OCI-LY1 (cell line): ENCODE measurements at regions not wholly inside any gene's neighbourhood (a gene's known extent, or its start where the extent isn't known, plus 50 kb on each side); places are given as distances from the start of the nearest gene placed in this dataset.

Experiments used
- H2AFZ ChIP-seq: fragments of 200-600 bp; sonication (generic), shearing (Covaris generic); 2 replicates; pipeline ENCODE4 v1.6.0; 2014; ENCODE audit warnings: antibody characterized with exemption, mild to moderate bottlenecking, low read length
- H3F3A ChIP-seq: fragments of 200-600 bp; sonication (generic), shearing (Covaris generic); 2 replicates; pipeline ENCODE4 v1.6.0; 2014; ENCODE audit warnings: mild to moderate bottlenecking, antibody characterized with exemption, low read length, moderate library complexity; ENCODE audit not compliant: insufficient read depth
- H3K27ac ChIP-seq: fragments of 200-600 bp; sonication (generic); 2 replicates; pipeline ENCODE4 v1.5.1; 2014; ENCODE audit warnings: low read length, mixed run types, mild to moderate bottlenecking, low read depth; ENCODE audit not compliant: poor library complexity, severe bottlenecking
- H3K27me3 ChIP-seq: fragments of 200-600 bp; sonication (generic); 2 replicates; pipeline ENCODE4 v1.6.0; 2014; ENCODE audit warnings: antibody characterized with exemption, mild to moderate bottlenecking, low read length, moderate library complexity; ENCODE audit not compliant: insufficient read depth
- H3K36me3 ChIP-seq: fragments of 200-600 bp; sonication (generic); 2 replicates; pipeline ENCODE4 v1.6.1; 2014; ENCODE audit warnings: mild to moderate bottlenecking, antibody characterized with exemption, low read length, moderate library complexity, mixed read lengths; ENCODE audit not compliant: insufficient read depth
- H3K4me1 ChIP-seq: fragments of 200-600 bp; sonication (generic); 2 replicates; pipeline ENCODE4 v1.5.1; 2014; ENCODE audit warnings: mild to moderate bottlenecking, low read length, moderate library complexity; ENCODE audit not compliant: insufficient read depth, severe bottlenecking
- H3K4me2 ChIP-seq: fragments of 200-600 bp; sonication (generic), shearing (Covaris generic); 2 replicates; pipeline ENCODE4 v1.6.1; 2014; ENCODE audit warnings: low read length
- H3K4me3 ChIP-seq: fragments of 200-600 bp; sonication (generic); 2 replicates; pipeline ENCODE4 v1.5.1; 2014; ENCODE audit warnings: low read length, low read depth, mild to moderate bottlenecking, mixed read lengths; ENCODE audit not compliant: poor library complexity, severe bottlenecking
- H3K79me2 ChIP-seq: fragments of 200-600 bp; shearing (Covaris generic); 2 replicates; pipeline ENCODE4 v1.6.1; 2016; ENCODE audit warnings: mixed run types, low read length, mixed read lengths; ENCODE audit not compliant: insufficient read depth
- H3K9ac ChIP-seq: fragments of 200-600 bp; sonication (generic), shearing (Covaris generic); 2 replicates; pipeline ENCODE4 v1.6.1; 2014; ENCODE audit warnings: mild to moderate bottlenecking, low read length, mixed read lengths
- H3K9me2 ChIP-seq: fragments of 200-600 bp; sonication (generic), shearing (Covaris generic); 2 replicates; pipeline ENCODE4 v1.6.1; 2014; ENCODE audit warnings: low read depth, mild to moderate bottlenecking, low read length, mixed read lengths
- H3K9me3 ChIP-seq: fragments of 200-600 bp; shearing (Covaris generic); 2 replicates; pipeline ENCODE4 v1.6.1; 2014; ENCODE audit warnings: low read length, mixed read lengths
- H4K20me1 ChIP-seq: fragments of 200-600 bp; sonication (generic), shearing (Covaris generic); 2 replicates; pipeline ENCODE4 v1.6.0; 2016; ENCODE audit warnings: mild to moderate bottlenecking, low read length; ENCODE audit not compliant: insufficient read depth
- CTCF ChIP-seq: fragments of 200-600 bp; sonication (generic), shearing (Covaris generic); IDR thresholded peaks from 2 replicates; pipeline ENCODE4 v1.5.1; 2017; ENCODE audit warnings: mild to moderate bottlenecking, antibody characterized with exemption, low read length, moderate library complexity, mixed read lengths
- EZH2 ChIP-seq: fragments of 200-600 bp; sonication (generic), shearing (Covaris generic); IDR thresholded peaks from 2 replicates; pipeline ENCODE4 v1.8.0; 2017; ENCODE audit warnings: borderline replicate concordance, mixed run types, mild to moderate bottlenecking, antibody characterized with exemption, low read length, moderate library complexity, mixed read lengths

- Histone ChIP-seq H3K4me2 (no peak overlapping the region), H3K4me1 (no peaks in the 10 kb centered on the region), H3K36me3 (no peaks in the 10 kb centered on the region), H3K9me3 (no peaks in the 10 kb centered on the region), H3K9ac (no peak overlapping the region), H3K9me2 (no peaks in the 10 kb centered on the region), H3F3A (no peaks in the 10 kb centered on the region), H3K27me3 (no peaks in the 10 kb centered on the region; the same call in 1 of the 2 replicates), H3K27ac (no peak overlapping the region), H4K20me1 (no peaks in the 10 kb centered on the region), H2AFZ (no peak overlapping the region), H3K4me3 (no peak overlapping the region), H3K79me2 (no peaks in the 10 kb centered on the region)
- TF ChIP-seq EZH2 (no peak), CTCF (no peak)
Measured at GRCh38 chr1:29650476-29650875, 414.2 kb downstream of the PTPRU start.

GRCh38 chr1:29650041-29650400 lies 413.7 kb downstream of the PTPRU start:
- Histone ChIP-seq H2AFZ (no peak overlapping the region), H4K20me1 (no peaks in the 10 kb centered on the region), H3K27me3 (no peaks in the 10 kb centered on the region), H3K27ac (no peak overlapping the region), H3K4me3 (no peak overlapping the region), H3K4me2 (no peak overlapping the region), H3K79me2 (no peaks in the 10 kb centered on the region), H3F3A (no peaks in the 10 kb centered on the region), H3K9me2 (no peaks in the 10 kb centered on the region), H3K9ac (no peak overlapping the region), H3K9me3 (no peaks in the 10 kb centered on the region), H3K36me3 (no peaks in the 10 kb centered on the region), H3K4me1 (no peaks in the 10 kb centered on the region)
- TF ChIP-seq EZH2 = no peak
- no peak for TF ChIP-seq CTCF

GRCh38 chr1:29649189-29650040 lies 413.1 kb downstream of the PTPRU start:
- Histone ChIP-seq H3K27ac (no peak overlapping the region), H3K79me2 (no peaks in the 10 kb centered on the region), H2AFZ (no peak overlapping the region), H3K9me3 (no peaks in the 10 kb centered on the region), H3K4me3 (no peak overlapping the region), H3F3A (no peaks in the 10 kb centered on the region), H3K36me3 (no peaks in the 10 kb centered on the region), H3K9me2 (no peaks in the 10 kb centered on the region), H3K4me2 (no peak overlapping the region), H3K9ac (no peak overlapping the region), H4K20me1 (no peaks in the 10 kb centered on the region), H3K27me3 (no peaks in the 10 kb centered on the region), H3K4me1 (no peaks in the 10 kb centered on the region)
- no peak for TF ChIP-seq EZH2
- no peak for TF ChIP-seq CTCF
